ENCODE measurements at regions not wholly inside any gene's neighbourhood (a gene's known extent, or its start where the extent isn't known, plus 50 kb on each side); places are given as distances from the start of the nearest gene placed in this dataset.
"Not testable (repeated sequence)": the region's sequence is repeated elsewhere in the genome, so short reads cannot be mapped to it uniquely, and the experiment has no call there.

- H3K4ac ChIP-seq (ENCODE audit: low read depth in 1 of 2, low read length in 2 of 2); H3K14ac ChIP-seq (ENCODE audit: low read length in 2 of 2); H4K91ac ChIP-seq (ENCODE audit: low read length); H3K9me3 ChIP-seq (ENCODE audit: control insufficient read depth, low read length); H3K9ac ChIP-seq (ENCODE audit: low read length); H3K27me3 ChIP-seq (ENCODE audit: control insufficient read depth in 1 of 2, insufficient read depth in 1 of 2, low read length in 2 of 2); H3K27ac ChIP-seq (ENCODE audit: low read length, poor library complexity, severe bottlenecking); H2BK120ac ChIP-seq (ENCODE audit: low read depth, low read length); H3K4me1 ChIP-seq (ENCODE audit: control insufficient read depth, insufficient read depth, low read depth, low read length); H3K23ac ChIP-seq (ENCODE audit: low read length in 2 of 2); H3K79me1 ChIP-seq (replicated peaks; ENCODE audit: low read length, poor library complexity, severe bottlenecking); H3K36me3 ChIP-seq (ENCODE audit: control insufficient read depth in 1 of 2, insufficient read depth in 2 of 2, low read depth in 1 of 2, low read length in 2 of 2); H4K8ac ChIP-seq (ENCODE audit: low read length); H2BK5ac ChIP-seq (ENCODE audit: low read depth, low read length, poor library complexity, severe bottlenecking); H3K4me3 ChIP-seq (ENCODE audit: insufficient read depth in 1 of 2, low read depth in 1 of 2, low read length in 2 of 2); H2AK5ac ChIP-seq (ENCODE audit: low read length, severe bottlenecking); H2BK12ac ChIP-seq (ENCODE audit: low read length in 2 of 2); H3K4me2 ChIP-seq (ENCODE audit: low read length, poor library complexity, severe bottlenecking); H3K18ac ChIP-seq (ENCODE audit: low read depth in 1 of 2, low read length in 2 of 2); H2BK15ac ChIP-seq (ENCODE audit: low read depth, poor library complexity, severe bottlenecking); H2AFZ ChIP-seq (ENCODE audit: low read depth, low read length): not testable (repeated sequence)
- DNase-seq = peak; percentile 26
- 93% methylated on average over 6 of the region's 11 CpGs for WGBS
These were observed 150.7 kb downstream of the TBC1D2B start for GRCh38 chr15:77926789-77927188.

DNA sequence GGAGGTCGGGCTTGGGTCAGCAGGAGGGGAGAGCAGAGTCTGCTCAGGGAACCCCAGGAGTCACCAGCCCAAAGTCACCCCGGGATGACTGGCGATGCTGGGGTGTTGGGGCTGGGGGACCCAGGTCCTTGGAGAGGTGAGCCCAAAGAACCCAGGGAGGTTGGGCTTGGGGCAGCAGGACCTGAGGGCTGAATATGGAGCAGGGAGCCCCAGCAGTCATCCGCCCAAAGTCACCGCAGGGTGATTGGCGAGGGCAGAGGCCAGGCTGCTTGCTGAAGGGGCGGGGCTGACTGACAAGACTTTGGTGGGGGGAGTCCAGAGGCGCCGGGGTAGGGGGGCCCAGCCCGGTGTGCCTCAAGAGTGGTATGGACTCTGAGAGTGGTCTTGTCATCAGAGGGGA is 151.2 kb downstream of the TBC1D2B start:
- not testable (repeated sequence) for H2AK5ac ChIP-seq (ENCODE audit: low read length, severe bottlenecking); H3K18ac ChIP-seq (ENCODE audit: low read depth in 1 of 2, low read length in 2 of 2); H3K27ac ChIP-seq (ENCODE audit: low read length, poor library complexity, severe bottlenecking); H3K79me1 ChIP-seq (replicated peaks; ENCODE audit: low read length, poor library complexity, severe bottlenecking); H2BK15ac ChIP-seq (ENCODE audit: low read depth, poor library complexity, severe bottlenecking); H2BK5ac ChIP-seq (ENCODE audit: low read depth, low read length, poor library complexity, severe bottlenecking); H2AFZ ChIP-seq (ENCODE audit: low read depth, low read length); H3K4me2 ChIP-seq (ENCODE audit: low read length, poor library complexity, severe bottlenecking); H3K36me3 ChIP-seq (ENCODE audit: control insufficient read depth in 1 of 2, insufficient read depth in 2 of 2, low read depth in 1 of 2, low read length in 2 of 2); H3K14ac ChIP-seq (ENCODE audit: low read length in 2 of 2); H3K4ac ChIP-seq (ENCODE audit: low read depth in 1 of 2, low read length in 2 of 2); H3K9ac ChIP-seq (ENCODE audit: low read length); H4K8ac ChIP-seq (ENCODE audit: low read length); H2BK12ac ChIP-seq (ENCODE audit: low read length in 2 of 2); DNase-seq; H3K4me1 ChIP-seq (ENCODE audit: control insufficient read depth, insufficient read depth, low read depth, low read length); H3K23ac ChIP-seq (ENCODE audit: low read length in 2 of 2); H4K91ac ChIP-seq (ENCODE audit: low read length); H2BK120ac ChIP-seq (ENCODE audit: low read depth, low read length); H3K9me3 ChIP-seq (ENCODE audit: control insufficient read depth, low read length); H3K4me3 ChIP-seq (ENCODE audit: insufficient read depth in 1 of 2, low read depth in 1 of 2, low read length in 2 of 2)
- peaks cover 5 to 11% of the 10 kb centered on the region in 2 experiments for H3K27me3 ChIP-seq (ENCODE audit: control insufficient read depth in 1 of 2, insufficient read depth in 1 of 2, low read length in 2 of 2)
- 85% methylated on average over 8 of the region's 10 CpGs for WGBS

DNA sequence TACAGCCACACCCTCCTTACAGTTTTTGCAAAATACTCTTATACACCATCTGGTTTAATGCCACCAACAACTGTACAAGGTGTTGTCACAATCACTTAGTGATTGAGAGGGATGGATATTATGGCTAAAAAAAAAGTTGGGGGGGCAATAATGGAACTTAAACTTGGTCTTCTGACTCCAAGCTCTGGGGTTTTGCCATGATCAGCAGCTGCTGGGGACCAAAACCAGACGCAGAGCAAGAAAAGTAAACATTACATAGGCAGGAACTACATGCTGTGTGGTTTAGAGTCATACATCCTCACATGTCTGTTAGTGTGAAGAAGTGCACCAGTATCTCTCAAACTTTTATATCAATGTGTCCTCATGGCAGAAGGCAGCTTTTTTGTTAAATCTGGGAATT is 152.4 kb downstream of the TBC1D2B start:
- DNase-seq = peak; percentile 24
- H2BK15ac ChIP-seq (ENCODE audit: low read depth, poor library complexity, severe bottlenecking); H2BK12ac ChIP-seq (ENCODE audit: low read length in 2 of 2); H3K79me1 ChIP-seq (replicated peaks; ENCODE audit: low read length, poor library complexity, severe bottlenecking); H3K4ac ChIP-seq (ENCODE audit: low read depth in 1 of 2, low read length in 2 of 2); H2BK5ac ChIP-seq (ENCODE audit: low read depth, low read length, poor library complexity, severe bottlenecking); H2AFZ ChIP-seq (ENCODE audit: low read depth, low read length); H3K18ac ChIP-seq (ENCODE audit: low read depth in 1 of 2, low read length in 2 of 2); H4K8ac ChIP-seq (ENCODE audit: low read length); H2BK120ac ChIP-seq (ENCODE audit: low read depth, low read length); H3K14ac ChIP-seq (ENCODE audit: low read length in 2 of 2); H3K4me1 ChIP-seq (ENCODE audit: control insufficient read depth, insufficient read depth, low read depth, low read length); H4K91ac ChIP-seq (ENCODE audit: low read length); H3K9me3 ChIP-seq (ENCODE audit: control insufficient read depth, low read length); H3K4me3 ChIP-seq (ENCODE audit: insufficient read depth in 1 of 2, low read depth in 1 of 2, low read length in 2 of 2); H2AK5ac ChIP-seq (ENCODE audit: low read length, severe bottlenecking); H3K4me2 ChIP-seq (ENCODE audit: low read length, poor library complexity, severe bottlenecking); H3K36me3 ChIP-seq (ENCODE audit: control insufficient read depth in 1 of 2, insufficient read depth in 2 of 2, low read depth in 1 of 2, low read length in 2 of 2); H3K9ac ChIP-seq (ENCODE audit: low read length); H3K23ac ChIP-seq (ENCODE audit: low read length in 2 of 2); H3K27ac ChIP-seq (ENCODE audit: low read length, poor library complexity, severe bottlenecking): not testable (repeated sequence)
- peaks cover 5 to 11% of the 10 kb centered on the region in 2 experiments for H3K27me3 ChIP-seq (ENCODE audit: control insufficient read depth in 1 of 2, insufficient read depth in 1 of 2, low read length in 2 of 2)
- 0% methylated on average over 1 of the region's 1 CpG for WGBS

DNA sequence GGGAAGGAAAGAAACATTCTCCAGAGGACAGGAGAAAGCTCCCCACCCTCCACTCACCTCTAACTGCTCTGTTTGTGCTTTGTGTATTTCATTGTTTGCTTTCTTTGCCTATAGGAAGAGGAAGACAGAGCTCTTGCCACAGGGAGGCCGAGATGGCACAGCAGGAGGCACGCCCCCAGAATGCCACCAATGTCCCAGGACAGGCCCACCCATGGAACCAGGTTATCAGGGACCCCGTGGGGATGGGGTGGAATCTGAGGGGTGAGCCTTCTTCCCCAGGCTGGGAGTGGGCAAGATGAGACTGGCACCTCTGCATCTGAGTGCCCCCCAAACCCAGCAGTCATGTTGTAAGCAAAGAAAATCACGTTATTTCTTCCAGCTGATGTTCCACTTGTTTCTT is 155.8 kb downstream of the TBC1D2B start:
- H4K91ac ChIP-seq (ENCODE audit: low read length) = no peak overlapping the region
- no peaks in the 10 kb centered on the region for H3K36me3 ChIP-seq (ENCODE audit: control insufficient read depth in 1 of 2, insufficient read depth in 2 of 2, low read depth in 1 of 2, low read length in 2 of 2)
- H2BK12ac ChIP-seq (ENCODE audit: low read length in 2 of 2) = no peak overlapping the region
- no peak overlapping the region for H3K9ac ChIP-seq (ENCODE audit: low read length)
- H3K23ac ChIP-seq (ENCODE audit: low read length in 2 of 2) = no peak overlapping the region
- peaks cover 5 to 11% of the 10 kb centered on the region in 2 experiments for H3K27me3 ChIP-seq (ENCODE audit: control insufficient read depth in 1 of 2, insufficient read depth in 1 of 2, low read length in 2 of 2)
- no peak for DNase-seq
- H3K14ac ChIP-seq (ENCODE audit: low read length in 2 of 2) = no peak overlapping the region
- no peak overlapping the region for H3K4me3 ChIP-seq (ENCODE audit: insufficient read depth in 1 of 2, low read depth in 1 of 2, low read length in 2 of 2)
- no peak overlapping the region for H3K4ac ChIP-seq (ENCODE audit: low read depth in 1 of 2, low read length in 2 of 2)
- H3K4me1 ChIP-seq (ENCODE audit: control insufficient read depth, insufficient read depth, low read depth, low read length) = no peaks in the 10 kb centered on the region
- no peak overlapping the region for H4K8ac ChIP-seq (ENCODE audit: low read length)
- no peak overlapping the region for H2AK5ac ChIP-seq (ENCODE audit: low read length, severe bottlenecking)
- no peak overlapping the region for H2BK15ac ChIP-seq (ENCODE audit: low read depth, poor library complexity, severe bottlenecking)
- H3K9me3 ChIP-seq (ENCODE audit: control insufficient read depth, low read length) = no peaks in the 10 kb centered on the region
- WGBS = 69% methylated on average over 4 of the region's 4 CpGs
- no peak overlapping the region for H2AFZ ChIP-seq (ENCODE audit: low read depth, low read length)
- H2BK5ac ChIP-seq (ENCODE audit: low read depth, low read length, poor library complexity, severe bottlenecking) = no peak overlapping the region
- no peak overlapping the region for H3K4me2 ChIP-seq (ENCODE audit: low read length, poor library complexity, severe bottlenecking)
- H3K79me1 ChIP-seq (replicated peaks; ENCODE audit: low read length, poor library complexity, severe bottlenecking) = no peaks in the 10 kb centered on the region
- no peak overlapping the region for H3K18ac ChIP-seq (ENCODE audit: low read depth in 1 of 2, low read length in 2 of 2)
- H3K27ac ChIP-seq (ENCODE audit: low read length, poor library complexity, severe bottlenecking) = no peak overlapping the region
- no peak overlapping the region for H2BK120ac ChIP-seq (ENCODE audit: low read depth, low read length)
